ENCODE measurements at regions not wholly inside any gene's neighbourhood (a gene's known extent, or its start where the extent isn't known, plus 50 kb on each side); places are given as distances from the start of the nearest gene placed in this dataset.
"Not testable (repeated sequence)": the region's sequence is repeated elsewhere in the genome, so short reads cannot be mapped to it uniquely, and the experiment has no call there.

GRCh38 chr1:185681034-185681633 is 53.1 kb upstream of the HMCN1 start:
- peak; percentile 48 for DNase-seq (ENCODE audit: low read depth)

GRCh38 chr1:185680453-185680852 is 53.7 kb upstream of the HMCN1 start:
- DNase-seq (ENCODE audit: low read depth): no peak

- DNase-seq (ENCODE audit: low read depth): no peak
Measured at GRCh38 chr1:185679220-185679619, 55.0 kb upstream of the HMCN1 start.

- DNase-seq (ENCODE audit: low read depth): no peak
Measured at GRCh38 chr1:185676969-185677368, 57.2 kb upstream of the HMCN1 start.

- DNase-seq (ENCODE audit: low read depth): no peak
Measured at GRCh38 chr1:185674201-185674600, 60.0 kb upstream of the HMCN1 start.

- DNase-seq (ENCODE audit: low read depth): no peak
Measured at GRCh38 chr1:185672719-185673360, 61.4 kb upstream of the HMCN1 start.

- peak; percentile 21 for DNase-seq (ENCODE audit: low read depth)
Measured at GRCh38 chr1:185670187-185670627, 64.0 kb upstream of the HMCN1 start.

GRCh38 chr1:185668013-185668412 is 66.2 kb upstream of the HMCN1 start:
- no peak for DNase-seq (ENCODE audit: low read depth)

GRCh38 chr1:185666582-185666981 is 67.6 kb upstream of the HMCN1 start:
- DNase-seq (ENCODE audit: low read depth): no peak

GRCh38 chr1:185663771-185664296 is 70.4 kb upstream of the HMCN1 start:
- no peak for DNase-seq (ENCODE audit: low read depth)

- no peak for DNase-seq (ENCODE audit: low read depth)
Measured at GRCh38 chr1:185663332-185663731, 70.9 kb upstream of the HMCN1 start.

GRCh38 chr1:185661971-185662370 is 72.2 kb upstream of the HMCN1 start:
- no peak for DNase-seq (ENCODE audit: low read depth)

GRCh38 chr1:185656663-185657062 is 77.5 kb upstream of the HMCN1 start:
- DNase-seq (ENCODE audit: low read depth): no peak

- no peak for DNase-seq (ENCODE audit: low read depth)
Measured at GRCh38 chr1:185654952-185655314, 79.3 kb upstream of the HMCN1 start.

- no peak for DNase-seq (ENCODE audit: low read depth)
Measured at GRCh38 chr1:185654199-185654951, 79.8 kb upstream of the HMCN1 start.

- DNase-seq (ENCODE audit: low read depth): no peak
Measured at GRCh38 chr1:185653615-185654014, 80.6 kb upstream of the HMCN1 start.

GRCh38 chr1:185652348-185652747 is 81.8 kb upstream of the HMCN1 start:
- DNase-seq (ENCODE audit: low read depth): no peak

GRCh38 chr1:185650602-185651230 is 83.5 kb upstream of the HMCN1 start:
- DNase-seq (ENCODE audit: low read depth): no peak

GRCh38 chr1:185648858-185649589 is 85.2 kb upstream of the HMCN1 start:
- DNase-seq (ENCODE audit: low read depth): no peak

GRCh38 chr1:185647597-185648267 is 86.5 kb upstream of the HMCN1 start:
- not testable (repeated sequence) for DNase-seq (ENCODE audit: low read depth)

GRCh38 chr1:185646202-185646683 is 87.9 kb upstream of the HMCN1 start:
- DNase-seq (ENCODE audit: low read depth): peak; percentile 94

All from Daoy (cell line).